ENCODE measurements at regions not wholly inside any gene's neighbourhood (a gene's known extent, or its start where the extent isn't known, plus 50 kb on each side); places are given as distances from the start of the nearest gene placed in this dataset.

DNA sequence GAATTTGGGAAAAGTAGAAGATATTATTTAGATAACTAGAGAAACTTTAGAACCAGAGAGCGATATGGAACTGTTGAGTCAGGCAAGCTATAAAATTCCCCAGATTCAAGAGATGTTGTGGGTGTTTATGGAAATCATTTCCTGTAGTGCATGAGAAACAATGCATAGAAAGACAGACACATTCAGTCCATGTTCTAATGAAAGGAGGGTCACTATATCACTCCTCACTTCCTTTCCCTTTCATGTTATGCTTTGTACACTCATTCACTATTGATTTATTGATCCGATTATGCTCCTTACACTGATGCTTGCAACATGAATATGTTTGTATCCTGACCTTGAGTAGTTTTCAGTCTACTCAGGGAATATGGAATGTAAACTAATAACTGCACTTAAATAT is 1459.9 kb upstream of the ALCAM start:
- TF ChIP-seq, protein P1, sequence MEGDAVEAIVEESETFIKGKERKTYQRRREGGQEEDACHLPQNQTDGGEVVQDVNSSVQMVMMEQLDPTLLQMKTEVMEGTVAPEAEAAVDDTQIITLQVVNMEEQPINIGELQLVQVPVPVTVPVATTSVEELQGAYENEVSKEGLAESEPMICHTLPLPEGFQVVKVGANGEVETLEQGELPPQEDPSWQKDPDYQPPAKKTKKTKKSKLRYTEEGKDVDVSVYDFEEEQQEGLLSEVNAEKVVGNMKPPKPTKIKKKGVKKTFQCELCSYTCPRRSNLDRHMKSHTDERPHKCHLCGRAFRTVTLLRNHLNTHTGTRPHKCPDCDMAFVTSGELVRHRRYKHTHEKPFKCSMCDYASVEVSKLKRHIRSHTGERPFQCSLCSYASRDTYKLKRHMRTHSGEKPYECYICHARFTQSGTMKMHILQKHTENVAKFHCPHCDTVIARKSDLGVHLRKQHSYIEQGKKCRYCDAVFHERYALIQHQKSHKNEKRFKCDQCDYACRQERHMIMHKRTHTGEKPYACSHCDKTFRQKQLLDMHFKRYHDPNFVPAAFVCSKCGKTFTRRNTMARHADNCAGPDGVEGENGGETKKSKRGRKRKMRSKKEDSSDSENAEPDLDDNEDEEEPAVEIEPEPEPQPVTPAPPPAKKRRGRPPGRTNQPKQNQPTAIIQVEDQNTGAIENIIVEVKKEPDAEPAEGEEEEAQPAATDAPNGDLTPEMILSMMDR (IDR thresholded peaks at IDR 0.05; ENCODE audit: low read depth, low read length, missing control alignments), result no peak
- H3K4me3 ChIP-seq (ENCODE audit: low read depth, low read length), result no peak overlapping the region
- DNase-seq (ENCODE audit: low read depth), result no peak

DNA sequence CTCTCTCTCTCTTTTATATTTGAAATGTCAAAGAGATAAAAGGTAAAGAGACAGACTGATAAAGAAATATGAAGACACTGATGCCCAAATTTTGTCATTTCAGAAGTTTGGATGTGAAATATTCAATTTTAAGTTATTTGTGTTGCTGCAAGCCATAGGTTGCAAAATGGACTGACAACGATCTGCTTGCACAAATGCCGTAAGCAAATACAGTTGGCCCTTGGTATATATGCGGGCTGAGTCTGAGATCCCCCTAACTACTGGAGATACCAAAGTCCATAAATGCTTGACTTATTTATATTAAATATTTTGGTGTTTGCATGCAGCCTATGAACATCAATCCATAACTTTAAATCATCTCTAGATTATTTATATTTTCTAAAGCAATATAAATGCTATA is 1459.1 kb upstream of the ALCAM start:
- no peak for DNase-seq (ENCODE audit: low read depth)
- TF ChIP-seq, protein P1 (IDR thresholded peaks at IDR 0.05; ENCODE audit: low read depth, low read length, missing control alignments), result no peak
- H3K4me3 ChIP-seq (ENCODE audit: low read depth, low read length), result no peak overlapping the region

DNA sequence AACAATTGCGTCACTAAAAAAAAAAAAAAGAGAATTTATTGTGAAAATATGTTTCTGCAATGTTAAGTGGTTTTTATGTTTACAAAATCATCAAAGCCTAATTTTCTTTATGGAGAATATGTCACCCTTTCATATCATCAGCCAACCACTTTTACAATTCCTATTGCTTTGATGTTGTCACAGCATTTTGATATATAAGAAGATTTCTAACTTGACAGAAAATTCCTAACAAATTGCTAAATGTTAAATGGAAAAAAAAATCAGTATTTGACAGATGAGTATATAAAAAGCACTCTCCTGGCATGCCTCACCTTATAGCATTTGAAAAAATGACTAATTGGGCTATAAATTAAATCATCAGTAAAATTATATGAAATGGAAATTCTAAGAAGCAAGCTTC is 1457.3 kb upstream of the ALCAM start:
- DNase-seq (ENCODE audit: low read depth), result no peak
- TF ChIP-seq, protein P1 (IDR thresholded peaks at IDR 0.05; ENCODE audit: low read depth, low read length, missing control alignments), result no peak
- no peak overlapping the region for H3K4me3 ChIP-seq (ENCODE audit: low read depth, low read length)

DNA sequence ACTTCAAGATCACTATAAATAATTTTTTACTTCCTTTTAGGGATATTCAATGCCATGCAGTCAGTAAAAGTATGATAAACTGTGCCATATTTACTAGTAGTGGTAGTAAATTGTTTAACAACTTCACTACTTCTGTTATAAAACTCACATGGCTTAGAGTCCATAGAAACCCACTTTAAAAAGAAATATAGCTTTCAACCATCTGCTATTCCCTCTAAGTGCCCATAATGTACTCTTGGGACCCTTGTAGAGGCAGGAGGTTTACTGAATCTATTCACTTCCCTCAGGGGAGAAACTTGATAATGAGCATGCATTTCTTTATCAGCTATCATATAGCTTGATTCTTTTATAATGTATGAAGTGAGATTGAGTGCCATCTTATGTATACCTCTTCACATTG is 1448.4 kb upstream of the ALCAM start:
- no peak overlapping the region for H3K4me3 ChIP-seq (ENCODE audit: low read depth, low read length)
- DNase-seq (ENCODE audit: low read depth), result no peak
- TF ChIP-seq, protein P1 (IDR thresholded peaks at IDR 0.05; ENCODE audit: low read depth, low read length, missing control alignments), result no peak

DNA sequence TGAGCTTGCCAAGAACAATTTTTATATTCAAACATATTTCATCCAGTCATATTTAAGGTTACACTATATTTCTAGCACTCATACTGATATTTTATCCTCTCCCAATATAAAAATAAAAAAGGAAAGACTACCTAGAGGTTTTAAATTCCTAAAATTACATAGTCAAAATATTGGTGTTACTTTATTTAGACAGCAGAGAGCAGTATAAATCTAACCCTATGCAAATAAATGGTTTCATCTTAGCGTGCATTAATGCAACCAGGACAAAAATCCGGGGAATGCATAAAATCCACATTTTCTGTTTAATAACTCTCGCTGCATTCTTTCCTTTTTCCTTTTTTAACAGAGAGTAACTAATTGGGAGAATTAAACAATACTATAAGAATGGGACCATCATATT is 1447.4 kb upstream of the ALCAM start:
- DNase-seq (ENCODE audit: low read depth), result no peak
- H3K4me3 ChIP-seq (ENCODE audit: low read depth, low read length), result no peak overlapping the region
- TF ChIP-seq, protein P1 (IDR thresholded peaks at IDR 0.05; ENCODE audit: low read depth, low read length, missing control alignments), result no peak

DNA sequence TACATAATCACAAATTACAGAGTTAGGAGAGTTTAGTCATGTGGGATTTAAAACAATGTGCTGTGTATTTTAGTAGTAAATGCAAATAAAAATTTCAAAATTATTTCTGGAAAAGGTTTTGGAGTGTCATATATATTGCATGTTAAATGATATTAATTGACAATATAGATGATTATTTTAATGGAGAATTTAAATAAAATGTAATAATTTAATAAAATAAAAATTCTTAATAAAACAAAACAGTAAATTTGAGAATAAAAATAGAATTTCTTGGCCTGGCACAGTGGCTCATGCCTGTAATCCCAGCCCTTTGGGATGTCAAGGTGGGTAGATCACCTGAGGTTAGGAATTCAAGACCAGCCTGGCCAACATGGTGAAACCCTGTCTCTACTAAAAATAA is 1442.8 kb upstream of the ALCAM start:
- TF ChIP-seq, protein P1 (IDR thresholded peaks at IDR 0.05; ENCODE audit: low read depth, low read length, missing control alignments), result no peak
- no peak for DNase-seq (ENCODE audit: low read depth)
- no peak overlapping the region for H3K4me3 ChIP-seq (ENCODE audit: low read depth, low read length)

DNA sequence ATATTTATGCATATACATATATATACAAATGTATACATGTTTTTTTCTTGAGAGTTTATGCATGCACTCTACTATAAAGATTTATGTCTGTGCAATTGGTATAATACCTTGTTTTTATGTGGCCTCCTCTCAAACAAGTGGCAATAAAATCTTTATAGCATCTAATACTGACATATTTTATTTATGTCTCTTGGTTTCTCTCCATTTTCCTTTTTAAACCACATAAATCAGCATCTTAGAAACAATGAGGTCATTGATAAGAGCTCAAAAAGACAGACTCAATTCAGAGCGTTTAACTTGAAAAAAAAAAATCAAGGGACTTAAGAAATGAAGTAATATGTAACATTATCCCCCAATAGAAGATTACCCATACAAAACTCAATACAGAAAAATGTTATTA is 1442.2 kb upstream of the ALCAM start:
- TF ChIP-seq, protein P1 (IDR thresholded peaks at IDR 0.05; ENCODE audit: low read depth, low read length, missing control alignments), result no peak
- H3K4me3 ChIP-seq (ENCODE audit: low read depth, low read length), result no peak overlapping the region
- no peak for DNase-seq (ENCODE audit: low read depth)

Data from GM12864 (cell line).